Naive thymus-derived CD4-positive, alpha-beta T cell (primary cell): ENCODE measurements at regions not wholly inside any gene's neighbourhood (a gene's known extent, or its start where the extent isn't known, plus 50 kb on each side); places are given as distances from the start of the nearest gene placed in this dataset.

Experiments used
- ATAC-seq: fragments of 150-1000 bp; cut with Tn5 transposase; 2 replicates; pipeline ENCODE4 v1.10.0; 2021; ENCODE audit warnings: mild to moderate bottlenecking, moderate library complexity
- CTCF ChIA-PET: fragments of 350-600 bp; sonication (Branson Sonifier 250); formaldehyde crosslinking; loops from one replicate; lab custom pipeline; 2021; ENCODE audit warnings: antibody characterized with exemption; lab: Charles Lee
- POLR2A ChIA-PET: fragments of 350-600 bp; sonication (Branson Sonifier 250); formaldehyde crosslinking; loops from one replicate; lab custom pipeline; 2021; ENCODE audit warnings: antibody characterized with exemption, inconsistent platforms; lab: Charles Lee
- DNase-seq, 9 donors: peaks; one replicate each; pipeline versions ENCODE4 v3.0.0 to v3.0.0-alpha.2; 2020 to 2022; ENCODE audit warnings: mixed read lengths in 1 of 9
- H3K27ac ChIP-seq: one replicate; pipeline ENCODE4 v1.7.0; 2013; ENCODE audit warnings: mild to moderate bottlenecking, low read depth, low read length, moderate library complexity
- H3K27me3 ChIP-seq, 2 donors: one replicate each; pipeline ENCODE4 v1.7.0; 2013; ENCODE audit warnings: low read length in 2 of 2, mild to moderate bottlenecking in 2 of 2, moderate library complexity in 2 of 2; ENCODE audit not compliant: control insufficient read depth in 2 of 2, insufficient read depth in 2 of 2
- H3K36me3 ChIP-seq, 3 experiments: 1 replicate in 2 of 3; 2 replicates in 1 of 3; pipeline ENCODE4 v1.7.0; 2013; ENCODE audit warnings: low read length in 3 of 3, mild to moderate bottlenecking in 3 of 3, moderate library complexity in 1 of 3; ENCODE audit not compliant: insufficient read depth in 3 of 3, control insufficient read depth in 2 of 3
- H3K4me1 ChIP-seq, 2 donors: one replicate each; pipeline ENCODE4 v1.7.0; 2013; ENCODE audit warnings: low read length in 2 of 2, mild to moderate bottlenecking in 2 of 2, moderate library complexity in 1 of 2; ENCODE audit not compliant: control insufficient read depth in 2 of 2, insufficient read depth in 2 of 2
- H3K4me3 ChIP-seq: 2 replicates; pipeline ENCODE4 v1.7.0; 2013; ENCODE audit warnings: mild to moderate bottlenecking, low read length
- H3K9me3 ChIP-seq, 3 experiments: 1 replicate in 2 of 3; 2 replicates in 1 of 3; pipeline ENCODE4 v1.7.0; 2013; ENCODE audit warnings: low read length in 3 of 3; ENCODE audit not compliant: control insufficient read depth in 2 of 3
- H3K27ac Mint-ChIP-seq, 9 donors: one replicate each; pipeline ENCODE4 v1.8.0; 2020 to 2022; ENCODE audit warnings: mixed read lengths in 9 of 9, mild to moderate bottlenecking in 8 of 9, moderate library complexity in 5 of 9, inconsistent platforms in 2 of 9
- H3K27me3 Mint-ChIP-seq, 5 donors: one replicate each; pipeline ENCODE4 v1.8.0; 2021 to 2022; ENCODE audit warnings: mixed read lengths in 5 of 5, mild to moderate bottlenecking in 1 of 5
- H3K36me3 Mint-ChIP-seq, 5 donors: one replicate each; pipeline ENCODE4 v1.8.0; 2020 to 2022; ENCODE audit warnings: mixed read lengths in 5 of 5, mild to moderate bottlenecking in 3 of 5, inconsistent platforms in 1 of 5
- H3K4me1 Mint-ChIP-seq, 7 donors: one replicate each; pipeline ENCODE4 v1.8.0; 2020 to 2022; ENCODE audit warnings: mixed read lengths in 7 of 7, mild to moderate bottlenecking in 3 of 7, inconsistent platforms in 1 of 7
- H3K4me3 Mint-ChIP-seq, 10 donors: one replicate each; pipeline ENCODE4 v1.8.0; 2020 to 2022; ENCODE audit warnings: mild to moderate bottlenecking in 10 of 10, mixed read lengths in 10 of 10, moderate library complexity in 6 of 10, inconsistent platforms in 2 of 10
- H3K9me3 Mint-ChIP-seq, 11 donors: one replicate each; pipeline ENCODE4 v1.8.0; 2020 to 2022; ENCODE audit warnings: mixed read lengths in 11 of 11, mild to moderate bottlenecking in 4 of 11, inconsistent platforms in 1 of 11, moderate library complexity in 1 of 11
- intact Hi-C, 2 donors: fragments of 100-400 bp; cut with micrococcal nuclease; formaldehyde crosslinking; loops; one replicate each; pipeline ENCODE4 v1.15.1; 2023

- H3K9me3 ChIP-seq: no peaks in the 10 kb centered on the region
- H3K4me3 Mint-ChIP-seq: no peak overlapping the region
- H3K27me3 Mint-ChIP-seq: peaks cover 0 to under 1% (median 0%) of the 10 kb centered on the region in 5 donors
- peaks cover 0 to 17% (median 5%) of the 10 kb centered on the region in 11 donors for H3K9me3 Mint-ChIP-seq
- no peak overlapping the region for H3K4me3 ChIP-seq
- ChIA-PET CTCF (no interaction called here), POLR2A (no interaction called here)
- intact Hi-C loops: no loop called here
- ATAC-seq: no peak
- H3K4me1 ChIP-seq: no peaks in the 10 kb centered on the region
- no peaks in the 10 kb centered on the region for H3K27me3 ChIP-seq
- H3K36me3 Mint-ChIP-seq: no peaks in the 10 kb centered on the region
- H3K36me3 ChIP-seq: no peaks in the 10 kb centered on the region
- H3K4me1 Mint-ChIP-seq: no peaks in the 10 kb centered on the region
- DNase-seq: no peak
- no peak overlapping the region for H3K27ac ChIP-seq
- H3K27ac Mint-ChIP-seq: no peak overlapping the region
Measured at GRCh38 chr7:54687462-54688212, 71.4 kb downstream of the SEC61G start.

DNA sequence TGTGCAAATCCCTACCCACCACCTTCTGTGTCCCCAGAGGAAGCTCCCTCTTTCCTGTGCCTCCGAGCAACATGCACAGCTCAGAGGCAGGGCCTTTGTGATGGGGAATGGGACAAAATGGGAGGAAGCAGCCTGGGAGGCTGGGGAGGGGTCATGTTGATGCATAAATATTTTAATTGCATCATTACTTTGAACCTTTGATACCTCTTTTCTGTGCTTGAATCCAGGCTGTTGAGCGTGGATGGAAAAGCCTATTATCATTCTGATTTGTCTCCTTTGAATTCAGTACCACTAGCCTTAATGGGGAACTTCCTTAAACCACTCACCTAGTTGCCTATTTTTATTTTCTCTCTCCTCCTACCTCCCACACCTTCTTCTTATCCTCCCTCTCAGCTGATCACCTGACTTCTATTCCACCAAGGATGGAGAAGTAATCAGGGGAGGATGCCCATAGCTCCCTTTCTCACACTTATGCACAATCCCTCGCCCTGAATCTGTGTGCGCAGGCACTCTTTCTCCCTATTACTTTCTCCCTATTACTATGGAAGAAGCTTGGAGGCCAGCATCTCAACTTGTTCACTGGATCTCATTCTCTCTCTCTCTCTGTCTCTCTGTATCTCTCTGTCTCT, 78.5 kb downstream of the SEC61G start:
- Histone ChIP-seq H3K4me1 (no peaks in the 10 kb centered on the region), H3K4me3 (no peak overlapping the region), H3K9me3 (no peaks in the 10 kb centered on the region), H3K36me3 (no peaks in the 10 kb centered on the region), H3K27ac (no peak overlapping the region), H3K27me3 (no peaks in the 10 kb centered on the region)
- H3K9me3 Mint-ChIP-seq: peaks cover 0 to 32% (median 6%) of the 10 kb centered on the region in 11 donors
- ChIA-PET CTCF (no interaction called here), POLR2A (no interaction called here)
- H3K27ac Mint-ChIP-seq: no peak overlapping the region
- no peak for DNase-seq
- no peak overlapping the region for H3K4me3 Mint-ChIP-seq
- H3K4me1 Mint-ChIP-seq: no peaks in the 10 kb centered on the region
- intact Hi-C loops: no loop called here
- peaks cover 0 to 8% (median 4%) of the 10 kb centered on the region in 5 donors for H3K27me3 Mint-ChIP-seq
- H3K36me3 Mint-ChIP-seq: no peaks in the 10 kb centered on the region
- ATAC-seq: no peak

DNA sequence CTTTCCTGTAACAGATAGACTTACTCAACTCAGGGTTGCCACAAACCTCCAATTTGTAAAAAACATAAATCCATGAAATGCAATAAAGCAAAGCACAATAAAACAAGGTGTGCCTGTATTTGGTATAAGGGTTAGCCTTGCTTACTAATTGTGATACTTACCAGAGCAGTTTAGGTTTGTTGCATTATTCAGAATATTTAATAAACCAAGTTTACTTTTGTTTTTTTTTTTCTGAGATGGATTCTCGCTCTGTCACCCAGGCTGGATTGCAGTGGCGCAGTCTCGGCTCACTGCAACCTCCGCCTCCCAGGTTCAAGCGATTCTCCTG, 79.6 kb downstream of the SEC61G start:
- Histone ChIP-seq H3K4me1 (no peaks in the 10 kb centered on the region), H3K36me3 (no peaks in the 10 kb centered on the region), H3K4me3 (no peak overlapping the region), H3K9me3 (no peaks in the 10 kb centered on the region), H3K27me3 (no peaks in the 10 kb centered on the region), H3K27ac (no peak overlapping the region)
- Mint-ChIP-seq H3K4me3 (no peak overlapping the region), H3K27ac (no peak overlapping the region), H3K27me3 (peaks cover 0 to 13% (median 4%) of the 10 kb centered on the region in 5 donors), H3K4me1 (no peaks in the 10 kb centered on the region), H3K9me3 (peaks cover 0 to 31% (median 3%) of the 10 kb centered on the region in 11 donors), H3K36me3 (no peaks in the 10 kb centered on the region)
- intact Hi-C loops: no loop called here
- CTCF ChIA-PET: no interaction called here
- DNase-seq (no peak), ATAC-seq (no peak)
- POLR2A ChIA-PET: no interaction called here

GRCh38 chr7:54678763-54679489, 80.1 kb downstream of the SEC61G start:
- no peak overlapping the region for H3K4me3 Mint-ChIP-seq
- Histone ChIP-seq H3K4me1 (no peaks in the 10 kb centered on the region), H3K27me3 (no peaks in the 10 kb centered on the region), H3K4me3 (no peak overlapping the region), H3K36me3 (no peaks in the 10 kb centered on the region), H3K27ac (no peak overlapping the region), H3K9me3 (no peaks in the 10 kb centered on the region)
- intact Hi-C loops: no loop called here
- H3K27me3 Mint-ChIP-seq: peaks cover 0 to 18% (median 4%) of the 10 kb centered on the region in 5 donors
- H3K36me3 Mint-ChIP-seq: no peaks in the 10 kb centered on the region
- H3K4me1 Mint-ChIP-seq: no peaks in the 10 kb centered on the region
- H3K9me3 Mint-ChIP-seq: peaks cover 0 to 34% (median 3%) of the 10 kb centered on the region in 11 donors
- no peak for DNase-seq
- CTCF ChIA-PET: no interaction called here
- H3K27ac Mint-ChIP-seq: no peak overlapping the region
- POLR2A ChIA-PET: no interaction called here
- ATAC-seq: no peak

- Mint-ChIP-seq H3K9me3 (peaks cover 0 to 24% (median 5%) of the 10 kb centered on the region in 11 donors), H3K27ac (no peak overlapping the region), H3K27me3 (peaks cover 0 to 18% (median 0%) of the 10 kb centered on the region in 5 donors), H3K36me3 (no peaks in the 10 kb centered on the region), H3K4me3 (no peak overlapping the region), H3K4me1 (no peaks in the 10 kb centered on the region)
- H3K9me3 ChIP-seq: no peaks in the 10 kb centered on the region
- intact Hi-C loops: no loop called here
- ATAC-seq (no peak), DNase-seq (no peak)
- H3K27me3 ChIP-seq: no peaks in the 10 kb centered on the region
- ChIA-PET CTCF (no interaction called here), POLR2A (no interaction called here)
- no peaks in the 10 kb centered on the region for H3K4me1 ChIP-seq
- no peak overlapping the region for H3K4me3 ChIP-seq
- H3K36me3 ChIP-seq: no peaks in the 10 kb centered on the region
- no peak overlapping the region for H3K27ac ChIP-seq
Measured at GRCh38 chr7:54674891-54675290, 84.1 kb downstream of the SEC61G start.

- Histone ChIP-seq H3K27ac (no peak overlapping the region), H3K27me3 (no peaks in the 10 kb centered on the region), H3K36me3 (no peaks in the 10 kb centered on the region), H3K4me1 (no peaks in the 10 kb centered on the region), H3K4me3 (no peak overlapping the region), H3K9me3 (no peaks in the 10 kb centered on the region)
- no peak overlapping the region for H3K4me3 Mint-ChIP-seq
- POLR2A ChIA-PET: no interaction called here
- ATAC-seq (no peak), DNase-seq (no peak)
- no peaks in the 10 kb centered on the region for H3K36me3 Mint-ChIP-seq
- H3K9me3 Mint-ChIP-seq: peaks cover 0 to 20% (median 4%) of the 10 kb centered on the region in 11 donors
- H3K27ac Mint-ChIP-seq: no peak overlapping the region
- H3K4me1 Mint-ChIP-seq: no peaks in the 10 kb centered on the region
- CTCF ChIA-PET: no interaction called here
- intact Hi-C loops: no loop called here
- peaks cover 0 to 18% (median 0%) of the 10 kb centered on the region in 5 donors for H3K27me3 Mint-ChIP-seq
Measured at GRCh38 chr7:54672519-54672918, 86.5 kb downstream of the SEC61G start.
